Lung (tissue), 11 donors: ENCODE measurements at regions not wholly inside any gene's neighbourhood (a gene's known extent, or its start where the extent isn't known, plus 50 kb on each side); places are given as distances from the start of the nearest gene placed in this dataset.
A peak's percentile ranks its signal among the peaks of the same experiment; 100 is the strongest.

ENCODE experiments used
- ATAC-seq: fragments of 200-7000 bp; cut with Tn5 transposase; one replicate; pipeline ENCODE4 v1.9.1; 2020; ENCODE audit warnings: moderate number of reproducible peaks; ENCODE audit not compliant: insufficient read depth, low FRiP score
- DNase-seq, 3 donors: peaks; one replicate each; pipeline ENCODE4 v3.0.0-alpha.2; 2013 to 2017
- H3K27ac ChIP-seq, 2 donors: one replicate each; pipeline ENCODE4 v1.5.1; 2013; ENCODE audit warnings: mild to moderate bottlenecking in 2 of 2, moderate library complexity in 2 of 2, control low read depth in 1 of 2, inconsistent platforms in 1 of 2, low read depth in 1 of 2, low read length in 1 of 2
- H3K27me3 ChIP-seq, 3 donors: one replicate each; pipeline ENCODE4 v1.5.1; 2013; ENCODE audit warnings: low read length in 2 of 3; ENCODE audit not compliant: control insufficient read depth in 3 of 3, insufficient read depth in 3 of 3
- H3K36me3 ChIP-seq, 4 donors: one replicate each; pipeline ENCODE4 v1.5.1; 2013; ENCODE audit warnings: low read length in 4 of 4, mild to moderate bottlenecking in 1 of 4, moderate library complexity in 1 of 4; ENCODE audit not compliant: control insufficient read depth in 4 of 4, insufficient read depth in 4 of 4
- H3K4me1 ChIP-seq, 5 donors: one replicate each; pipeline ENCODE4 v1.5.1; 2013; ENCODE audit warnings: low read length in 5 of 5, mild to moderate bottlenecking in 2 of 5, moderate library complexity in 1 of 5; ENCODE audit not compliant: control insufficient read depth in 5 of 5, insufficient read depth in 5 of 5
- H3K4me3 ChIP-seq: one replicate; pipeline ENCODE4 v1.5.1; 2013; ENCODE audit warnings: mild to moderate bottlenecking, control low read depth, moderate library complexity
- H3K9ac ChIP-seq, 2 donors: one replicate each; pipeline ENCODE4 v1.5.1; 2013; ENCODE audit warnings: low read length in 2 of 2, control low read depth in 1 of 2; ENCODE audit not compliant: insufficient read depth in 1 of 2
- H3K9me3 ChIP-seq, 4 donors: one replicate each; pipeline ENCODE4 v1.5.1; 2013; ENCODE audit warnings: low read length in 3 of 4, mild to moderate bottlenecking in 1 of 4, moderate library complexity in 1 of 4; ENCODE audit not compliant: control insufficient read depth in 4 of 4, insufficient read depth in 3 of 4
- WGBS, 2 donors: extraction: QIAGEN DNeasy Blood & Tissue Kit; methylation state at CpG; one replicate each; pipeline ENCODE4 v1.1.7; 2013; 5-methylcytosine and 5-hydroxymethylcytosine counted together
- TF ChIP-seq, protein P1 (sequence below): IDR thresholded peaks from 2 replicates; pipeline ENCODE4 v1.5.1; 2012; ENCODE audit warnings: mild to moderate bottlenecking; ENCODE audit errors: control extremely low read depth, extremely low read depth
- donor health status: control.
- donor health status: control.
- donor health status: Bipolar disorder and iron deficiency.
- donor health status: healthy.
- donor health status: DM: yes; HTN: yes; CAD: no.

GRCh38 chr13:44762911-44763310 is 186.8 kb upstream of the TSC22D1 start:
- Histone ChIP-seq H3K27ac (no peak overlapping the region), H3K4me3 (no peak overlapping the region), H3K4me1 (peaks cover 0 to 10% (median 4%) of the 10 kb centered on the region in 5 donors), H3K9ac (no peak overlapping the region), H3K36me3 (no peaks in the 10 kb centered on the region), H3K27me3 (no peaks in the 10 kb centered on the region), H3K9me3 (no peaks in the 10 kb centered on the region)
- TF ChIP-seq, protein P1, sequence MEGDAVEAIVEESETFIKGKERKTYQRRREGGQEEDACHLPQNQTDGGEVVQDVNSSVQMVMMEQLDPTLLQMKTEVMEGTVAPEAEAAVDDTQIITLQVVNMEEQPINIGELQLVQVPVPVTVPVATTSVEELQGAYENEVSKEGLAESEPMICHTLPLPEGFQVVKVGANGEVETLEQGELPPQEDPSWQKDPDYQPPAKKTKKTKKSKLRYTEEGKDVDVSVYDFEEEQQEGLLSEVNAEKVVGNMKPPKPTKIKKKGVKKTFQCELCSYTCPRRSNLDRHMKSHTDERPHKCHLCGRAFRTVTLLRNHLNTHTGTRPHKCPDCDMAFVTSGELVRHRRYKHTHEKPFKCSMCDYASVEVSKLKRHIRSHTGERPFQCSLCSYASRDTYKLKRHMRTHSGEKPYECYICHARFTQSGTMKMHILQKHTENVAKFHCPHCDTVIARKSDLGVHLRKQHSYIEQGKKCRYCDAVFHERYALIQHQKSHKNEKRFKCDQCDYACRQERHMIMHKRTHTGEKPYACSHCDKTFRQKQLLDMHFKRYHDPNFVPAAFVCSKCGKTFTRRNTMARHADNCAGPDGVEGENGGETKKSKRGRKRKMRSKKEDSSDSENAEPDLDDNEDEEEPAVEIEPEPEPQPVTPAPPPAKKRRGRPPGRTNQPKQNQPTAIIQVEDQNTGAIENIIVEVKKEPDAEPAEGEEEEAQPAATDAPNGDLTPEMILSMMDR, result no peak
- WGBS, 2 donors, result 83 to 95% methylated on average over 1 of the region's 1 CpG
- DNase-seq (no peak), ATAC-seq (no peak)

DNA sequence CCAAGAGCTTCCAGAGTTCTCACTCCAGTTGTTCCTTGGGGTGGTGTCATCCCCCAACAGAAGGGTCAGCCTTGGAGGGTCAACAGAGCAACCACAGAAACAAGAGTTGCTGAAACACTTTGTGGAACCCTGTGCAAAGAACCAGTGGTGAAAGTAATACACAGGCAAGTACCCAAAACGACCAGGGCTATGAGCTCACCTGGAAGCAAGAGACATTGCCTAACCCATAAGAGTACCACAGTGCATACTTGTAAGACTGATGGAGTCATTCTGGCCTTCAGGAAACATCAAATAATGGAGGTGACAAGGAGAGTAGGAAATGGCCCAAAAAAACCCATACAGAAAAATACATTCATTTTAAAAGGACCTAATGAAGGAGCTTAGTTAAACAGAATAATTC is 184.3 kb upstream of the TSC22D1 start:
- DNase-seq (no peak), ATAC-seq (no peak)
- no peaks in the 10 kb centered on the region for H3K36me3 ChIP-seq
- peaks cover 0 to 10% (median 4%) of the 10 kb centered on the region in 5 donors for H3K4me1 ChIP-seq
- peak overlapping the region in 1 of 2 donors; percentile 7 for H3K27ac ChIP-seq
- no peaks in the 10 kb centered on the region for H3K27me3 ChIP-seq
- H3K9ac ChIP-seq, result no peak overlapping the region
- no peak overlapping the region for H3K4me3 ChIP-seq
- TF ChIP-seq, protein P1, result no peak
- 47 to 77% methylated on average over 1 of the region's 1 CpG for WGBS, 2 donors
- H3K9me3 ChIP-seq, result no peaks in the 10 kb centered on the region

GRCh38 chr13:44759384-44760360 is 183.5 kb upstream of the TSC22D1 start:
- Histone ChIP-seq H3K27ac (peak overlapping the region in 1 of 2 donors; percentile 26), H3K27me3 (no peaks in the 10 kb centered on the region), H3K4me1 (peaks cover 0 to 10% (median 0%) of the 10 kb centered on the region in 5 donors), H3K36me3 (no peaks in the 10 kb centered on the region), H3K9ac (no peak overlapping the region), H3K4me3 (no peak overlapping the region), H3K9me3 (no peaks in the 10 kb centered on the region)
- TF ChIP-seq, protein P1, result no peak
- DNase-seq (peak; percentile 33 to 73 (median 35)), ATAC-seq (no peak)
- WGBS, 2 donors, result 64 to 83% methylated on average over 6 of the region's 6 CpGs
